RWPE2 (cell line): ENCODE measurements at regions not wholly inside any gene's neighbourhood (a gene's known extent, or its start where the extent isn't known, plus 50 kb on each side); places are given as distances from the start of the nearest gene placed in this dataset.

Source experiments
- ATAC-seq: fragments of 200-7000 bp; cut with Tn5 transposase; 3 replicates; pipeline ENCODE4 v1.9.1; 2021; ENCODE audit warnings: low read depth
- DNase-seq: peaks from one replicate; pipeline ENCODE4 v3.0.0-alpha.2; 2020; ENCODE audit warnings: low spot score
- H3K27ac ChIP-seq: fragments of 450-650 bp; 2 replicates; pipeline ENCODE4 v1.5.1; 2017; ENCODE audit warnings: mild to moderate bottlenecking; ENCODE audit not compliant: poor library complexity, severe bottlenecking
- H3K27me3 ChIP-seq: fragments of 250-450 bp; sonication (Bioruptor Pico); 2 replicates; pipeline ENCODE4 v1.5.1; 2021; ENCODE audit warnings: mild to moderate bottlenecking, moderate library complexity; ENCODE audit not compliant: insufficient read depth, poor library complexity, severe bottlenecking
- H3K36me3 ChIP-seq: fragments of 250-450 bp; sonication (Bioruptor Pico); 2 replicates; pipeline ENCODE4 v1.5.1; 2020; ENCODE audit warnings: low read depth, mild to moderate bottlenecking, moderate library complexity
- H3K4me1 ChIP-seq: fragments of 250-450 bp; sonication (Bioruptor Pico); 2 replicates; pipeline ENCODE4 v1.5.1; 2021; ENCODE audit warnings: mild to moderate bottlenecking, moderate library complexity; ENCODE audit not compliant: insufficient read depth, poor library complexity, severe bottlenecking
- H3K4me3 ChIP-seq: fragments of 250-450 bp; sonication (Bioruptor Pico); 2 replicates; pipeline ENCODE4 v1.5.1; 2021; ENCODE audit warnings: mild to moderate bottlenecking, moderate library complexity; ENCODE audit not compliant: severe bottlenecking
- H3K9me3 ChIP-seq: fragments of 250-450 bp; sonication (Bioruptor Pico); 2 replicates; pipeline ENCODE4 v1.5.1; 2021; ENCODE audit warnings: mild to moderate bottlenecking, moderate library complexity; ENCODE audit not compliant: severe bottlenecking
- TF ChIP-seq, protein P1 (sequence below): fragments of 450-650 bp; IDR thresholded peaks from one replicate; pipeline ENCODE4 v1.5.1; 2017; ENCODE audit warnings: mild to moderate bottlenecking, moderate library complexity; ENCODE audit not compliant: poor library complexity, severe bottlenecking

DNA sequence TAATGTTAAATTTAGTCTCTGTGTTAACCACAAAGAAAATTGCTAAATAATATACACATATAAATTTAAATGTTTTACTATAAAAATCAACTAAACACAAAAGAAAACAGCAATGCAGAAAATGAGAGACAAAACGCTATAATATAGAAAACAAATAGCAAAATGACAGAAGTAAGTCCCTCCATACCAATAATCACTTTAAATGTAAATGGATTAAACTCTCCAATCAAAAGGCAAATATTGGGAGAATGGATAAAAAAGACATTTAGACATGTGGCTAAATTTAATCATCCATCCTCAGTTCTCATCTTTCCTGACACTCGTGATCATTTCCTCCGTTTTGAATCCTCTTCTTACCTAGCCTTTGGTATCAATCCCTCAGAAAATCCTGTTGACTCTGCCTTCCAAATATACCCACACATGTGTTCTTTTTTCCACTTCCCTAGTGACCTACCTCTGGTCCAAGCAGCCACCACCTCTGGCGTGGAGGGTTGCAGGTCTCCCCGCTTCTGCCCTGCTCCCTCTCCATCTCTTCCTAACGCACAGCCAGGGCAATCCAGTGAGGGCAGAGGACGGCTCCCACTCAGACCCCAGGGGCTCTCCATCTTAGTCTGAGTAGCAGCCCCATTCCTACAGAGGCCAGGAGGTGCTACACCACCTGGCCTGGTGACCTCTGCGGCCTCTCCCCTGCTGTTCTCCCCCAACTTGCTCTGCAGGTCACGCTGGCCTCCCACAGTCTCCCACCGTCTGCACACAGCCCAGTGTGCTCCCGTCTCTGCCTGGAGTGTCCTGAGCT is 149.2 kb downstream of the RNASET2 start:
- Histone ChIP-seq H3K36me3 (no peaks in the 10 kb centered on the region), H3K4me1 (no peaks in the 10 kb centered on the region), H3K27ac (no peak overlapping the region), H3K27me3 (no peaks in the 10 kb centered on the region), H3K4me3 (no peak overlapping the region), H3K9me3 (peaks cover 8% of the 10 kb centered on the region)
- DNase-seq = no peak
- TF ChIP-seq, protein P1, sequence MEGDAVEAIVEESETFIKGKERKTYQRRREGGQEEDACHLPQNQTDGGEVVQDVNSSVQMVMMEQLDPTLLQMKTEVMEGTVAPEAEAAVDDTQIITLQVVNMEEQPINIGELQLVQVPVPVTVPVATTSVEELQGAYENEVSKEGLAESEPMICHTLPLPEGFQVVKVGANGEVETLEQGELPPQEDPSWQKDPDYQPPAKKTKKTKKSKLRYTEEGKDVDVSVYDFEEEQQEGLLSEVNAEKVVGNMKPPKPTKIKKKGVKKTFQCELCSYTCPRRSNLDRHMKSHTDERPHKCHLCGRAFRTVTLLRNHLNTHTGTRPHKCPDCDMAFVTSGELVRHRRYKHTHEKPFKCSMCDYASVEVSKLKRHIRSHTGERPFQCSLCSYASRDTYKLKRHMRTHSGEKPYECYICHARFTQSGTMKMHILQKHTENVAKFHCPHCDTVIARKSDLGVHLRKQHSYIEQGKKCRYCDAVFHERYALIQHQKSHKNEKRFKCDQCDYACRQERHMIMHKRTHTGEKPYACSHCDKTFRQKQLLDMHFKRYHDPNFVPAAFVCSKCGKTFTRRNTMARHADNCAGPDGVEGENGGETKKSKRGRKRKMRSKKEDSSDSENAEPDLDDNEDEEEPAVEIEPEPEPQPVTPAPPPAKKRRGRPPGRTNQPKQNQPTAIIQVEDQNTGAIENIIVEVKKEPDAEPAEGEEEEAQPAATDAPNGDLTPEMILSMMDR = no peak
- ATAC-seq = no peak

DNA sequence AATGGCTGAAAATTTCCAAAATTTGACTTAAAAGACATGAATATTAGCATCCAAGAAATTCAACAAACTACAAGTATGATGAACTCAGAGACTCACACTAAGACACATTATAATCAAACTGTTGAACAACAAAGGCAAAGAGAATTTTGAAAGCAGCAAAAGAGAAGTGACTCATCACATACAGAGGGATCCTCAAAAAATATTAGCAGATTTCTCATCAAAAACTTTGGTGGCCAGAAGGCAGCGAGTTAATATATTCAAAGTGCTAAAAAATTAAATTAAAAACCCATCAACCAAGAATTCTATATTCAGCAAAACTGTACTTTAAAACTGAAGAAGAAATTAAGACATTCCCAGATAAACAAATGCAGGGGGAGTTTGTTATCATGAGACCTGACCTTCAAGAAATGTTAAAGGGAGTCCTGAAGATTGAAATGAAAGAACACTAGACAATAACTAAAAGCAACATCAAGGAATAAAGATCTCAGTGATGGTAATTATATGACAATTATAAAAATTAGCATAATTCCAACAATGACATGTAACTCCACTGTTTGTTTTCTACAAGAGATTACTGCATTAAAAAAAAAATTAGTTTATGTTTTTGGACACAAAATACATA is 150.0 kb downstream of the RNASET2 start:
- no peak for ATAC-seq
- no peaks in the 10 kb centered on the region for H3K27me3 ChIP-seq
- H3K4me1 ChIP-seq = no peaks in the 10 kb centered on the region
- no peak overlapping the region for H3K27ac ChIP-seq
- peaks cover 8% of the 10 kb centered on the region for H3K9me3 ChIP-seq
- no peak overlapping the region for H3K4me3 ChIP-seq
- H3K36me3 ChIP-seq = no peaks in the 10 kb centered on the region
- no peak for DNase-seq
- TF ChIP-seq, protein P1 = no peak

DNA sequence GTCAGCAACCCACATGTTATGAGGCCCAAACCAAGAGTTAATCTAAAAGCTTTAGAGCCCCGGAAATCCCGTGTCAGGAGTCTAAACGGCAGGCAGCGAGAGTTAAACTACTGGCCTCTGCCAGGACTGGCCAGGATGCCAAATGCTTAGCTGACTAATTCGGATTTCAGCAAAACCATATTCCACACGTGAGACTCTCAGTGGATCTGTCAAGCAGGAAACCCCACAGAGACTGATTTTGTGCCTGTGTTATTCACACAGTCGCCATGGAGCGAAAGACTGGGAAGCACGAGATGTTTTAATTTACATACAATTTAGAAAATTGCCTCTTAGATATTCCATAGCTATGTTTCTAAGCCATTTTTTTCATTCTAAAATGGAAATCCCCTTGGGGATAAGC is 152.9 kb downstream of the RNASET2 start:
- DNase-seq (no peak), ATAC-seq (no peak)
- TF ChIP-seq, protein P1 = no peak
- Histone ChIP-seq H3K4me3 (no peak overlapping the region), H3K9me3 (peaks cover 8% of the 10 kb centered on the region), H3K36me3 (no peaks in the 10 kb centered on the region), H3K27me3 (no peaks in the 10 kb centered on the region), H3K4me1 (no peaks in the 10 kb centered on the region), H3K27ac (no peak overlapping the region)

DNA sequence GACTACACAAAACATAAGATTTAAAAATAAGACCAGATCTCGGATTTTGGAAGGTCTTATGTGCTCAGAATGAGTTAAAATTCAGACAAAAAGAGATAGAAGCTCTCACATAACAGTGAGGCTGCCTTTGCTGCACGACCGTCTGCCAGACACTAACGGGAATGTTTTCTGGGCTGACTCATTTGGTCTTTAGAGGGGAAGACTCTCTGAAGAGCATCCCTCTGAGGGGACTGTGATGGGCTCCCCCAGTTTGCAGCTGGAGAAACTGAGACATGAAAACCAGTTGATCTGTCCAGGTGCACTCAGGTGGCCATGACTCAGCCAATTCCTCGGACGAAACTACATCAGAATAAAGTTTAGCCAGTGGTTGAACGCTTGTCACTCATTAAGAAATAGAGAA is 153.9 kb downstream of the RNASET2 start:
- Histone ChIP-seq H3K27me3 (no peaks in the 10 kb centered on the region), H3K36me3 (no peaks in the 10 kb centered on the region), H3K4me1 (no peaks in the 10 kb centered on the region), H3K9me3 (peaks cover 8% of the 10 kb centered on the region), H3K27ac (no peak overlapping the region), H3K4me3 (no peak overlapping the region)
- DNase-seq (no peak), ATAC-seq (no peak)
- TF ChIP-seq, protein P1 = no peak

DNA sequence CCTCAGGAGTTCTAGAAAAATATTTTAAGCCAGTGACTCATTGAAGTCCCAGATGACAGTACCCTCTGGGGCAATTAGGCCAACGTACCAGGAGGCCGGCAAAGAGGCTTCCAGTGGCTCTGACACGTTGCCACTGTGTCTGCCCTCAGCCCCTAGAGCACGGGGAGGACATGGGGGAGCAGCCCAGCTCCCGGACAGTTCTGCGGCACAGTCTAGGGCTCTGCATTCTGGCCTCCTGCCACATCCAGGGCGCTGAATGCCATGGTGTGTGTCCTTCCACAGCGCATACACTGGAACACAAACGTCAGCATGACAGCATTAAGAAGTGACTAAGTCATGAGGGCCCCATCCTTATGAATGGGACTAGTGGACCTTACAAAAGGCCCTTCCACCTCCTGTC is 156.2 kb downstream of the RNASET2 start:
- TF ChIP-seq, protein P1 = no peak

More for the DNA sequence above, 156.2 kb downstream of the RNASET2 start:
- DNase-seq = no peak
- H3K36me3 ChIP-seq = no peaks in the 10 kb centered on the region
- no peaks in the 10 kb centered on the region for H3K9me3 ChIP-seq
- H3K27me3 ChIP-seq = no peaks in the 10 kb centered on the region
- H3K4me1 ChIP-seq = no peaks in the 10 kb centered on the region
- no peak; the same call in 2 of the 3 replicates for ATAC-seq
- H3K27ac ChIP-seq = no peak overlapping the region
- no peak overlapping the region for H3K4me3 ChIP-seq
